ENCODE measurements at regions not wholly inside any gene's neighbourhood (a gene's known extent, or its start where the extent isn't known, plus 50 kb on each side); places are given as distances from the start of the nearest gene placed in this dataset.
"Not testable (repeated sequence)": the region's sequence is repeated elsewhere in the genome, so short reads cannot be mapped to it uniquely, and the experiment has no call there.

DNA sequence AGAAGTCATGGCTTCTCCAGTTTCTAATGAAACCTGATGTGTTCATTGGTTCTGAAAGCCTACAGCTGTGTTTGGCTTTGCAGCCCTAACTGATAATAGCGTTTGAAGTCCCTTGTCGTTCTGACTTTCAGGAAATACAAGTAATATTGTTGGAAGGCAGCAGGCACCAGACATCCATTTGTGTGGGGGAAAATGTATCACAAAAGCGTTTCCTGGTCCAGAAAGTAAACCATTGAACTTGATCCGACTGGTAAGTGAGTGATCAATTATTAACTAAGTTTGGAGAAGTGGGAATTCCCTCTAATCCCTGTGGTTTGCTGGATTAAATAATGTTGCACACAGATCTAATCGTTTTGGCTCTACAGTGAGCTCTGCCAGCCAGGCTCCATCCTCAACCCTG is 77.3 kb upstream of the LTA4H start:
- Mint-ChIP-seq H3K27ac (no peak overlapping the region), H3K4me3 (no peak overlapping the region), H3K4me1 (ENCODE audit: low read depth) (peaks cover 18% of the 10 kb centered on the region), H3K36me3 (ENCODE audit: low read depth) (no peaks in the 10 kb centered on the region), H3K9me3 (no peaks in the 10 kb centered on the region), H3K27me3 (no peaks in the 10 kb centered on the region)
- no peak for DNase-seq

DNA sequence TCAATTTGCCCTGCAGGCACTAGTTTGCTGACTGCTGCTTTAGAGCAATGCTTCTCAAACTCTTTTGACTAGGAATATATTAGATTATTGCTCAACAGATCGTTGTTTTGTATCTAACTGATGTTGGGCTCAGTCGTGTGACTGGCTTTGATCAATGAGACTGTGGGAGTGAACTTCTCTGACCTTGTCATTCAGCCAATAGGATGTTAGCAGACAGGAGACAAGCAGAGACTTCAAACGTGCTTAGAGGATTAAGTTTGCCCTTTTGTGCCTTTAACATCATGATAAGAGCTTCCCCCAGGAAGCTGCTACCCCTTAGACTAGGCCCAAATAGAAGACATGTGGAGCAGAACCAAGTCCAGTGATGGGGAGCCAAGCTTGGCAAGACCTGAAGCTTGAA is 76.7 kb upstream of the ELK3 start:
- Mint-ChIP-seq H3K9me3 (no peaks in the 10 kb centered on the region), H3K4me1 (ENCODE audit: low read depth) (peaks cover 14% of the 10 kb centered on the region), H3K4me3 (no peak overlapping the region), H3K27me3 (no peaks in the 10 kb centered on the region), H3K36me3 (ENCODE audit: low read depth) (no peaks in the 10 kb centered on the region), H3K27ac (no peak overlapping the region)
- DNase-seq = no peak

DNA sequence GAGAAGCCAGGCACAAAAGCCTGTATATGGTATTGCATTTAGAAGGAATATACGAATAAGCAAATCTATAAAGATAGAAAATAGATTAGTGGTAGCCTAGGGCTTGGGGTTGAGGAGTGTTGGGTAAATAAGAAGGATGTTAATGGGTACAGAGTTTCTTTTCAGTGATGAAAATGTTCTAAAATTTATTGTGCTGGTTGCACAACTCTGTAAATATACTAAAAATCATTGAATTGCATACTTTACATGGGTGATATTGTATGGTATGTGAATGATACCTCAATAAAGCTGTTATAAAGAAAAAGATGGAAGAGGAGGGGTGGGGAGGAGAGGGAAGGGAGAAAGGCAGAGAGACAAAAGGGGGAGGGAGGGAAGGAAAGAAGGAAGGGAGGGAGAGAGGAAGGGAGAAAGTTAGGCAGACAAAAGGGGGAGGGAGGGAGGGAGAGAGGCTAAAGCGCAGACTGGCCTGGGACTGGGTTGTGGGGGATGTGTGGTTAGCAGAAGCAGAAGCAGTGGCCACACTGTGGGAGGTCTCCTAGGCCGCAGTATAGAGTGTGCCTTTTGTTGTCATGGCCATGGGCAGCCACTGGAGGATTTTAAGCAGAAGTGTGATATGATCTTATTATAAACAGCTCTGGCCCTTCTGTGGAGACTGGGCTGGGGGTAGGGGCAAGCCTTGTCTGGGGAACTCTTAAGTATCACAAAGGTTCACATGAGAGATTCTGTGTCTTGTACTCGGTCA is 73.6 kb upstream of the ELK3 start:
- Mint-ChIP-seq H3K4me3 (no peak overlapping the region), H3K27ac (no peak overlapping the region), H3K9me3 (no peaks in the 10 kb centered on the region), H3K4me1 (ENCODE audit: low read depth) (peaks cover 14% of the 10 kb centered on the region), H3K36me3 (ENCODE audit: low read depth) (no peaks in the 10 kb centered on the region), H3K27me3 (no peaks in the 10 kb centered on the region)
- DNase-seq = no peak

DNA sequence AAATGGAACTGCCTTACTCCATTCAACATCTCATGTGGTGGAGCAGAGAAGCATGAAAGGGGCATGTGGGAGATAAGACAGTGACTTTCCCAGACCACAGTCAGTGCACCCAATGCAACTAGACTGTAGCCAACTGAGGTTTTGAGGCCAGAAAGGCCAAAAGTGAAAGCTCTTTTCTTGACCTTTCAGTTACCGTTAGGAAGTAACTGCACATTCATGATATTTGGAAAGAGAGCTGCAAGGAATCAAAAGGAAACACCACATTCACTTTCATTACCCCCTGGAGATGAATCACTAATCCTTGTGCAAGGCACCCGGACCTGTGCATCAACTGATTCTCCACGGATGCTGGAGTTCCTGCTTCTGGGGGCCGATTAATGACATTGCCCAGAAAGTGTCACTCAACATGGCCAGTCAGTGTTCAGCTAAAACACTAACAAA is 72.9 kb upstream of the ELK3 start:
- peaks cover 14% of the 10 kb centered on the region for H3K4me1 Mint-ChIP-seq (ENCODE audit: low read depth)
- DNase-seq = no peak
- no peak overlapping the region for H3K4me3 Mint-ChIP-seq
- H3K36me3 Mint-ChIP-seq (ENCODE audit: low read depth) = no peaks in the 10 kb centered on the region
- H3K27me3 Mint-ChIP-seq = no peaks in the 10 kb centered on the region
- H3K9me3 Mint-ChIP-seq = no peaks in the 10 kb centered on the region
- H3K27ac Mint-ChIP-seq = no peak overlapping the region

DNA sequence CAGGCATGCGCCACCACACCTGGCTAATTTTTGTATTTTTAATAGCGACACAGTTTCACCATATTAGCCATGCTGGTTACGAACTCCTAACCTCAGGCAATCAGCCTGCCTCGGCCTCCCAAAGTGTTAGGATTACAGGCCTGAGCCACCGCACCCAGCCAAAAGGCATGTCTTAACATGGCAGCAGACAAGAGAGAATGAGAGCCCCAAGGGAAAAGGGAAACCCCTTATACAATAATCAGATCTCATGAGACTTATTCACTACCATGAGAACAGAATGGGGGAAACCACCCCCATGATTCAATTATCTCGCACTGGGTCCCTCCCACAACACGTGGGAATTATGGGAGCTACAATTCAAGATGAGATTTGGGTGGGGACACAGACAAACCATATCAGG is 65.9 kb upstream of the ELK3 start:
- H3K9me3 Mint-ChIP-seq; H3K27me3 Mint-ChIP-seq; H3K4me3 Mint-ChIP-seq; H3K36me3 Mint-ChIP-seq (ENCODE audit: low read depth); H3K27ac Mint-ChIP-seq; H3K4me1 Mint-ChIP-seq (ENCODE audit: low read depth); DNase-seq: not testable (repeated sequence)

DNA sequence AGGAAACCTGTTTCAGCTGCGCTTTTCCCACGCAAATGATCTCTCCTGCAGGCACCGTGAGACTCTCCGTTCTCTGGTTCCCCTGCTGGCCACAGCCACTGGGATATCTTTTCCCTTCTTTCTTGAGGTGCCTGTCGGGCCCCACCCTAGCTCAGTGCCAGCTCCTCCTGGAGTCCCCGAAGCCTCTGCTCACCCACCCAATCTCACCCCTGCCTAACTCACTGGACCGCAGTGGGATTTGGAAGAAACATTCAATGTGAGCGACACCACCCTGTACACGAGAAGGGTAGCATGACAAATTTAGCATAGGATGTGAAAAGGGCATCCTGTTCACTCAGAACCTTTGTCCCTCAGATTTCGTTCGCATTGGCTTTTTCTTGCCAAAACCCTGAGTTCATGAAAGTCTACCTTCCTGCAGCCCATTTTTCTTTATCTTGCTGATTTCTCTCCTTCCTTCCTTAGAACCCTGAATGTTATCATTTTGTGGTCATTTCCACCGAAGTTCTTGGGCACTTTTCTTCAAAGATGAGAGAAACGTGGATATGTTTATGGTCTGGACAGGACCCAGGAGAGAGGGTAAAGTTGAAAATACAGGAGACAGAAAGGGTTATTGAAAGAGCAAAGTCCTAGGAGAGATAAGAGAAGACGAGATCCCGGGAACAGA is 63.6 kb upstream of the ELK3 start:
- Mint-ChIP-seq H3K36me3 (ENCODE audit: low read depth) (no peaks in the 10 kb centered on the region), H3K4me3 (no peak overlapping the region), H3K4me1 (ENCODE audit: low read depth) (peaks cover 11% of the 10 kb centered on the region), H3K27me3 (no peaks in the 10 kb centered on the region), H3K9me3 (no peaks in the 10 kb centered on the region), H3K27ac (no peak overlapping the region)
- DNase-seq = no peak

DNA sequence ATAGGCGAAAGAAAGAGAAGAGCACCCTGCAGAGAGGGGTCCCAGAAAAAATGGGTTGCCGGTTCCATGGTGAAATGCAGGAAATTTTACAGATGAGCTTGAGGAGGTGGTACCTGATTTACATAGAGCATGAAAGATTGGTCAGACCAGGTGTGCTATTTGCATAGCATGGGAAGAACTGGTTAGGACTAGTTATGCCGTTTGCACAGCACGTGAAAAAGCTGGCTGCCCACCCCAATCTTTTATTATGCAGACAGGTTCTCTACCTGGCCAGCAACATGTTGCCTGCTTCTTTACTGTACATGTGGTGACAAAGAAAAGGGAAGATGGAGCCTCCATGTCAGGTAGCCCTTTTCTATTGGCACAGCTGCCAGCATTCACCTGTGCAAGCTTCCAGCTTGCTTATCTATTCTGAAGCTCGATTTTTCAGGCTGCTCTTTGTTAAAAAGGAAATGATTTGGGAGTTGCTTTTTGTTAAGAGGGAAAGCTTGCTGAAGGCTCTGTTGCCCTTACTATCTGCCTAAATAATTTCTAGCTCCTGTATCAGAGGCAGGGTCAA is 62.9 kb upstream of the ELK3 start:
- Mint-ChIP-seq H3K27ac (peak overlapping the region; percentile 2), H3K4me1 (ENCODE audit: low read depth) (peaks cover 16% of the 10 kb centered on the region), H3K27me3 (no peaks in the 10 kb centered on the region)

DNA sequence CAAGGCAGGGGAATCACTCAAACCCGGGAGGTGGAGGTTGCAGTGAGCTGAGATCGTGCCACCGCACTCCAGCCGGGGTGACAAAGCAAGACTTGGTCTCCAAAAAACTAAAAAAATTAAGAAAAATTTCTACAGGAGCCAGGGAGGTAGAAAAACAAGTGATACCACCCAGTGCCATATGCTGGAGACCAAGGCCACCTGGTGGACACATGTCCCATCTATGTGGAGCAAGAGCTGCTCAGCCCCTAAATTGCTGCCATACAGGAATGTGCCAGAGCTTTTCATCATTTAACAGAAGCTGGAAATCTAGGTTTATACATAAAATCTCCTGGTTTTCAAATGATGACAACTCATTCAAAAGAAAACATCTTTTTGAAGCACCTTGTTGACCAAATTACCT is 61.4 kb upstream of the ELK3 start:
- no peaks in the 10 kb centered on the region for H3K36me3 Mint-ChIP-seq (ENCODE audit: low read depth)
- no peak for DNase-seq
- no peaks in the 10 kb centered on the region for H3K9me3 Mint-ChIP-seq
- no peak overlapping the region for H3K27ac Mint-ChIP-seq
- peaks cover 24% of the 10 kb centered on the region for H3K4me1 Mint-ChIP-seq (ENCODE audit: low read depth)
- no peak overlapping the region for H3K4me3 Mint-ChIP-seq
- H3K27me3 Mint-ChIP-seq = no peaks in the 10 kb centered on the region

More for the DNA sequence above, 62.9 kb upstream of the ELK3 start:
- Mint-ChIP-seq H3K9me3 (no peaks in the 10 kb centered on the region), H3K4me3 (no peak overlapping the region), H3K36me3 (ENCODE audit: low read depth) (no peaks in the 10 kb centered on the region)
- DNase-seq = no peak

DNA sequence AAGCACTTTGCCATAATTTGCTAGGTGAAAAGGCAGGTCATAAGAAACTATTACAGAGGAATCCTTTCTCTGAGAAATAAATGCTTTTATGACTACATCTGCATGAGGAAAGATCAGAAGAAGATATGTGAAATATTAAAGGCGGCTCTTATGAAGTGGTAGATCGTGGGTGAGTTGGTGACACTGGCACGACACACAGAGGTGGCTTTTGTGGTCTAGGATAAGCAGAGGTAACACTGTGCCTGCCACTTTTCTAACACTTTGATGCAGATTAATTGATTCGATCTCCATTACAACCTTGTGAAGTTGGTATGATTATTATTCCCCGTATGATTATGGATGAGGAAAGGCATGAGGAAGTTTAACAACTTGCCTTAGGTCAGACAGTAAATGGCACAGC is 60.0 kb upstream of the ELK3 start:
- Mint-ChIP-seq H3K27ac (no peak overlapping the region), H3K4me1 (ENCODE audit: low read depth) (peaks cover 23% of the 10 kb centered on the region), H3K27me3 (no peaks in the 10 kb centered on the region), H3K36me3 (ENCODE audit: low read depth) (no peaks in the 10 kb centered on the region), H3K4me3 (no peak overlapping the region), H3K9me3 (no peaks in the 10 kb centered on the region)
- no peak for DNase-seq

DNA sequence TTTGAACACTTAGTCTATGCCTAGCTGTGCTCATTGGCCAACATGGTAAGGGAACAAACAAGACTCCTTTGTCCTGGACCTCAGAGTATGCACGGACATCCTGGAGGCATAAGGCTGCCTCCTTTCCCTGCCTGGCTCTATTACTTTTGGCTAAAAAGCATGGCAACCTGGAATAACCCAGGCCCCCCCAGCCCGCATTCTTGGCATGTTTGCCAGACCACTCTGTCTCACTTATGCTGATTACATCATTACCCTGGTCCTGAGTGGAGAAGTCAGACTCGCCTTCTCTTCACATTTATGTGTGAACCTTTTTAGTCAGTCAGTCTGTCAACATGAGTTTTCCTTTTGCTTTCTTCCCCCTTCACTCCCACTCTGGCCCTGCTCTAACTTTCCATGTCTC is 58.0 kb upstream of the ELK3 start:
- Mint-ChIP-seq H3K27me3 (no peaks in the 10 kb centered on the region), H3K36me3 (ENCODE audit: low read depth) (no peaks in the 10 kb centered on the region), H3K9me3 (no peaks in the 10 kb centered on the region), H3K4me1 (ENCODE audit: low read depth) (peaks cover 32% of the 10 kb centered on the region), H3K27ac (peak overlapping the region; percentile 30), H3K4me3 (no peak overlapping the region)
- no peak for DNase-seq

DNA sequence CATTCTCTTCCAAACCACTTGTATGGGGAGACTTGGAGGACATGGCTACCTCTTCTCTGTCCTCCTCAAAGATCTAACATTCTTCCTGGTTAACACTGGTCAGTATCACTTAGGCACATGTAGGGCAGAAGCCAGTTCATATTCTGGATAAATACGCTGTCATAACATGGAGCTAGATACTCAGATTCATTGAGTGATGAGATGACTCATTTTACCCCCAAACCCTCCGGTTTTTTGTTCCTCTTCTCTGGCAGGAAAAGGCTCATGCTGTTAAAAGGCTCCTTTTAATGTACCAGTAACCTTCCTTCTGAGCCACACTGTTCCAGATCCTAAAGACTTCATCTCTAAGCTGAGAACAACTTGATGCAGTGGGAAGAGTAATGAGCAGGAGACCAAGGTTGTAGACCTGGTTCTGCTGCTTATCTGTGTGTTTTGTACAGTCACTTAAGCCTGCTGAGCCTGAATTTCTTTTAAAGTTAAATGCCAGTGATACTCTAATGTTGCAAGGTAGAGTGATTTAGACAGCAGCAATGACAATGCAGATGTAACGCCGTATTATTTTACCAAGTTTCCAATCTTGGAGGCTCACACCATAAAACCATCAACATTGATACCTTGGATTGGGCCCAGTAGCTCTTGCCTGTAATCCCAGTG is 57.3 kb upstream of the ELK3 start:
- Mint-ChIP-seq H3K9me3 (no peaks in the 10 kb centered on the region), H3K4me3 (no peak overlapping the region), H3K4me1 (ENCODE audit: low read depth) (peaks cover 31% of the 10 kb centered on the region), H3K27me3 (no peaks in the 10 kb centered on the region), H3K27ac (peak overlapping the region; percentile 30), H3K36me3 (ENCODE audit: low read depth) (no peaks in the 10 kb centered on the region)
- no peak for DNase-seq

DNA sequence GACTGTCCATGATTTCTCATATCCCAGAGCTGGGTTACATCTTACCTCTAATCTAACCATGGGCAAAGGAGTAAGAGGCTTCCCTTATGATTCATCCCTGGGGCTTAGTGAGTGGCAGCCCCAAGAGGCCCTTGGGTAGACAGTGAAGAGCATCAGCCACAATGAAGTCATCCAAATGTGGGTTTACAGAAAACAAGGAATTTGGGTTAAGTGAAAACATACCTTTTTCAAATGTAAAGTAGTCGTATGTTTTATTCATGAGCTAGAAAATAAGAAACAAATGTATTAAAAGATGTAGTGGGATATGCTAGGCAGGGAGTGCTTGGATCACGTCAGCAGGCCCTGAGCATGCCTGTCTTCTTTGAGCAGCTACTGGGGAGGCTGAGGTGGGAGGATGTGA is 54.0 kb upstream of the ELK3 start:
- no peak overlapping the region for H3K4me3 Mint-ChIP-seq
- H3K9me3 Mint-ChIP-seq = no peaks in the 10 kb centered on the region
- DNase-seq = no peak
- no peak overlapping the region for H3K27ac Mint-ChIP-seq
- H3K4me1 Mint-ChIP-seq (ENCODE audit: low read depth) = peaks cover 42% of the 10 kb centered on the region
- no peaks in the 10 kb centered on the region for H3K27me3 Mint-ChIP-seq
- no peaks in the 10 kb centered on the region for H3K36me3 Mint-ChIP-seq (ENCODE audit: low read depth)

DNA sequence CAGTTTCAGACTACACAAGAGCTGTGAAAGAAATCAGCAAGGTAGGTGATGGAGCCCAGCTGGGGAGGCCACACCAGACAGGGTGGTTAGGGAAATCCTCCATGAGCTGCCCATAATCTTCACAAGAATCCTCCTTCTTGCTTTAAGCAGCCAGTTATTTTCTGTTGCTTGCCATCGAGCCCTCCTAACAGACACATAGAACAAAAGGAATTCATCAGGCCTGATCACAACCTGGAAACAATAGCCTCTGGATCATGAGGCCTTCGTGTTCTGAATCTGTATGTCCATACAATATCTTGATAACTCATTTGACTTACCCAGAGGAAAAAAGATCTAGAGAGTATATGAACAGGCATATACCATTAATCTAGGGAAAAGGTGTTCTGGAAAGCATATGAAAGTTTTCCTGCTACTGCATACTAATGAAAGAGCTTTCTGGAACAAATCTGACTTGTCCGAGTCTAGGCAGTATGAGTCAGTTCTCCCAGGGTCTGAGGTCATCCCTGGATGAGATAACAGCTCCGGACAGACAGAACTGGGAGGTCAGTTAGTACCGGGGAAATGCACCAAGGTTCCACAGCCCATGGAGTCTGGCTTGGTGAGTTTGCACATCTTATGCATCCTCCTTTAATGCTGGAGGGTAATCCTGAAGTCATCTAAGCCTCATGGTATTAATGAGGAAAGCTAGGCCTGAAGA is 52.8 kb upstream of the ELK3 start:
- no peaks in the 10 kb centered on the region for H3K27me3 Mint-ChIP-seq
- peaks cover 37% of the 10 kb centered on the region for H3K4me1 Mint-ChIP-seq (ENCODE audit: low read depth)
- no peak for DNase-seq
- no peak overlapping the region for H3K27ac Mint-ChIP-seq
- no peaks in the 10 kb centered on the region for H3K36me3 Mint-ChIP-seq (ENCODE audit: low read depth)
- H3K9me3 Mint-ChIP-seq = no peaks in the 10 kb centered on the region
- H3K4me3 Mint-ChIP-seq = no peak overlapping the region

DNA sequence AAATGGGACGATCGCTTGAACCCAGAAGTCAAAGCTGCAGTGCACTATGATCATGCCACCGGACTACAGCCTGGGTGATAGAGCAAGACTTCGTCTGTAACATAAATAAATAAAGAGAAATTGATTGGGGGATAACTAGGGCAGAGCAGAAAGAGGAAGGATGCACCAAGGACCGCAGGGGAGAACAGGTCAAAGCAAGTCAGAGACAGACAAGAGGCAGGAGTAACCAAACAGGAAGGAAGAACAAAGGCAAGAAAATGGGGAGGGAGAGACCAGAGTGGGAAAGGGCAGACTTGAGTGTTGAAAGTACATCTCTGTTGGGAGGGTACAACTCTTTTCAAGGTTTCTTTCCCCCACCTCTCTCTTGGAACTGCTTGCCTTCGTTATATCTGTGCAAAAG is 50.8 kb upstream of the ELK3 start:
- H3K36me3 Mint-ChIP-seq (ENCODE audit: low read depth) = no peaks in the 10 kb centered on the region
- no peaks in the 10 kb centered on the region for H3K27me3 Mint-ChIP-seq
- peak overlapping the region; percentile 2 for H3K27ac Mint-ChIP-seq
- H3K4me3 Mint-ChIP-seq = no peak overlapping the region
- H3K4me1 Mint-ChIP-seq (ENCODE audit: low read depth) = peaks cover 29% of the 10 kb centered on the region
- DNase-seq = no peak
- no peaks in the 10 kb centered on the region for H3K9me3 Mint-ChIP-seq

Data from activated T-cell treated with anti-CD3 and anti-CD28 coated beads, Interleukin-2, amount 50 U/mL, for 24 hours (primary cell).